Activated naive CD4-positive, alpha-beta T cell treated with anti-CD3 and anti-CD28 coated beads, Interleukin-2, amount 50 U/mL, for 16 hours (primary cell): ENCODE measurements at regions not wholly inside any gene's neighbourhood (a gene's known extent, or its start where the extent isn't known, plus 50 kb on each side); places are given as distances from the start of the nearest gene placed in this dataset.

ENCODE experiments used
- DNase-seq: peaks from one replicate; pipeline ENCODE4 v3.0.0-alpha.2; 2020

GRCh38 chr10:44788147-44789129, 122.7 kb upstream of the TMEM72 start:
- no peak for DNase-seq

GRCh38 chr10:44792119-44792775, 118.9 kb upstream of the TMEM72 start:
- DNase-seq = no peak

GRCh38 chr10:44799966-44800365, 111.2 kb upstream of the TMEM72 start:
- no peak for DNase-seq

- no peak for DNase-seq
These were observed 109.5 kb upstream of the TMEM72 start for GRCh38 chr10:44801383-44802327.

- DNase-seq = no peak
These were observed 107.3 kb upstream of the TMEM72 start for GRCh38 chr10:44803862-44804261.

- no peak for DNase-seq
These were observed 106.5 kb upstream of the TMEM72 start for GRCh38 chr10:44804661-44805060.

- no peak for DNase-seq
These were observed 105.5 kb upstream of the TMEM72 start for GRCh38 chr10:44805466-44806210.

GRCh38 chr10:44806950-44807349, 104.2 kb upstream of the TMEM72 start:
- DNase-seq = no peak

GRCh38 chr10:44807451-44807850, 103.7 kb upstream of the TMEM72 start:
- no peak for DNase-seq

GRCh38 chr10:44809647-44810046, 101.5 kb upstream of the TMEM72 start:
- no peak for DNase-seq

GRCh38 chr10:44811072-44811471, 100.1 kb upstream of the TMEM72 start:
- DNase-seq = no peak

GRCh38 chr10:44813201-44813600, 97.9 kb upstream of the TMEM72 start:
- no peak for DNase-seq

- DNase-seq = no peak
These were observed 96.2 kb upstream of the TMEM72 start for GRCh38 chr10:44814929-44815328.

GRCh38 chr10:44818041-44818649, 93.0 kb upstream of the TMEM72 start:
- no peak for DNase-seq

- DNase-seq = no peak
These were observed 92.4 kb upstream of the TMEM72 start for GRCh38 chr10:44818701-44819127.

- no peak for DNase-seq
These were observed 91.0 kb upstream of the TMEM72 start for GRCh38 chr10:44820094-44820493.

- DNase-seq = no peak
These were observed 89.8 kb upstream of the TMEM72 start for GRCh38 chr10:44821290-44821689.

GRCh38 chr10:44822349-44822748, 88.8 kb upstream of the TMEM72 start:
- no peak for DNase-seq

GRCh38 chr10:44822966-44823365, 88.2 kb upstream of the TMEM72 start:
- DNase-seq = no peak

GRCh38 chr10:44824607-44825006, 86.5 kb upstream of the TMEM72 start:
- DNase-seq = no peak

GRCh38 chr10:44827431-44828006, 83.6 kb upstream of the TMEM72 start:
- DNase-seq = no peak
